ENCODE measurements at regions not wholly inside any gene's neighbourhood (a gene's known extent, or its start where the extent isn't known, plus 50 kb on each side); places are given as distances from the start of the nearest gene placed in this dataset.
A peak's percentile ranks its signal among the peaks of the same experiment; 100 is the strongest.

DNA sequence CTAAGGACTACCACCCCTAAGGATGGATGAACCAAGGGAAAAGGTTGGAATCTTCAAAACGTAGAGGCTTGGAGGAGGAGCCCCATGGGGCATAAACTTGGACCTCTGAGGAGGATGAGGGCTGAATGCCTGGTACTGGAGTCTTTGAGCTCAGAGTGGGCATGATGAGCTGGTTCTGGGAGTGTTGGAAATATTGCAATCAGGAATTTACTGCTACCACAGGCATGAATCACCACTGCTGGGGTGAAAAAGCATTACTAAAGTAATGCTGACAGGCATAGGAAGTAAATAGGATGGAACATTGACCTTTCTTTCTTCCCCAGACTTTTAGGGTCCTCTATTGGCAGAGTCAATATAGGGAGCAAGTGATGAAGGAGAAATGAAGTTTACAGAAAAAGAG is 105.8 kb upstream of the RPS6KA3 start:
- no peak for DNase-seq

DNA sequence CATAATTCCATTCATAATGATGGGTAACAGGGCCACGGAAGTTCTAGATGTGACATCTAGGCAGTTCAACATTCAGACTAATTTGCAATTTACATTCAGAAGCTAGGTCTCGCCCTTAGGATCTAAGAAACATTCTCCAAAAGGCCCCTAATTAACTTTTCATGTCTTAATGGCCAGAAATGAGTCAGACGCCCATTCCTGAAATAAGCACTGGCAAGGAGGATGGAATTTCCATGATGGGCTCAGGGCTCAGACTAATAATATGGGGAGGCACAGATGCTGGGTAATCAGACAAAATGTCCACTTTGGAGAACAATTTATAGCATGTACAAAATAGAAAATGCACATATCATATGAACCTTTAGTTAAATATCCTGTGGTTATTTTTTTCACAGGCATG is 102.8 kb upstream of the RPS6KA3 start:
- DNase-seq, result no peak

- DNase-seq, result no peak
These were observed 97.5 kb upstream of the RPS6KA3 start for GRCh38 chrX:20364238-20364637.

GRCh38 chrX:20363275-20363674 is 96.6 kb upstream of the RPS6KA3 start:
- DNase-seq, result no peak

- peak; percentile 70 for DNase-seq
These were observed 95.9 kb upstream of the RPS6KA3 start for GRCh38 chrX:20362268-20363267.

- peak; percentile 44 for DNase-seq
These were observed 95.2 kb upstream of the RPS6KA3 start for GRCh38 chrX:20361890-20362262.

DNA sequence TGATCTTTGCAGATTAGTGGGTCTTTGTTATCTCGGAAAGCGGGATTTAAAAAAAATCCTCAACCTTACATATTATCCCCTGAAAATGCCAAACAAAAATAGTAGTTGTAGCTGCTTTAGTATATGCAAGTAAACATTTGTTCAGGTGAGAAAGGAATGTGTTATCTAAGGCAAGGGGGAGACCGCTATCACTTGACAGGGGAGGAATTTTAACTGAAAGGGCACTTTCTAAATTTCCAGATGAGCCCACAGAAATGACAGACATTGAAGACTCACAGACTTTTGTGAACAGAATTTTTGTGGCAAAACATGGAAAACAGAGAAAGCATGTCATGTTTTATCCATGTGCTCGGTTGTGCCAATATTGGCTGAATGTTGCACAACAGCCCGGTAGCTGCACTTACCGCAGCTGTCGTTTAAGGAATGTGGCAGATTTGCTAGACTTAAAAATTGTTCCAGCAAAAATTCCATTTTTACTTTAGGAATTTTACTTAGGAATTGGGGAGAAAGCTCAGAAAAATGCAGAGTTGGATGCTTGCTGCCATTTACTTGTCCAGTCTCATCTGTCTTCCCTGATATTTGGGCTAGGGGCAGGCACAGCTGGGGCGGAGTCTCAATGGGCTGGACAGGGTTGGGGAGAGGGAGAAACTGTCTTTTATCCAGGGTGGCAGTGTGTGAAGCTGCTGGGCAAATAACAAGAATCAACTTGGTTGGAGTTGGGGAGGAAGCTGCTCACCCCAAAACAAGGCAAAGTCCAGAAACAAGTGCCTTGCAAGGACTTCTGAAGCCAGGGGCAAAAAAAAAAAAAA is 94.6 kb upstream of the RPS6KA3 start:
- DNase-seq, result peak; percentile 29

DNA sequence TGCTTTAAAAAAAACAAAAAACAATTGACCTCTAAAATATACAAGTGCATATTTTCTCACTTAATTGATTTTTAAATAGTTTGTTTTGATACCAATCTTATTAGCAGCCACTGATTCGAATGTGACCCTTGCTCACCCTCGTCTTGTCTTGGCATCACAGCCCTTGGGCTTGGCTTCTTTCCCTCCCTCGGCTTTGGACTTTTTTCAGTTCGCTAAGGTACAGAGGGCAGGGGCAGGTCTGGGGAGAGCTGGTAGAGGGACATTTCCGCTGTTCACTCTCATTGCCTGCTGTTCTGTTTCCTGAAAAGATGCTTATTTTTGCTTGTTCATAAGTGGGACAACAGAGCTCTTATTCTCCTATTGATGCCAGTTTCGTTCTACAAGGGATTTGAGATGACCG is 88.5 kb upstream of the RPS6KA3 start:
- DNase-seq, result no peak

GRCh38 chrX:20354505-20354904 is 87.8 kb upstream of the RPS6KA3 start:
- DNase-seq, result no peak

DNA sequence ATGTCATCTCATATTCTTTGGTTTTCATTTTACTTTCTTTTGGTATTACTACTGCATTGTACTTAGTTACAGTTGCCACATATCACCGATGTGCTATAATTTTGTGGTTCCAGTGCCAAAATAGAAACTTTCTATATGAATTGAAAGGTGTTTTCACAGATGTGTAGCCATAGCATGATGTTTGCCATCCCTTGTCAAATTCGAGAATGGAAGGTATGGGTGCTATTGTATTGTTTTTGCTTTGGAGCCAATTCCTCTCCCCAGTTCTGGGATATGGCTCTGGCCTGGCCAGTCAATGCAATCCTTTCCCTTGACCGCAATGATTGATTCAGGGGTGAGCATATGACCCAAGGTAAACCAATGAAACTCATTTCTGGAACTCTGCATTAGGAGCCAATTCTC is 86.2 kb upstream of the RPS6KA3 start:
- DNase-seq, result no peak

DNA sequence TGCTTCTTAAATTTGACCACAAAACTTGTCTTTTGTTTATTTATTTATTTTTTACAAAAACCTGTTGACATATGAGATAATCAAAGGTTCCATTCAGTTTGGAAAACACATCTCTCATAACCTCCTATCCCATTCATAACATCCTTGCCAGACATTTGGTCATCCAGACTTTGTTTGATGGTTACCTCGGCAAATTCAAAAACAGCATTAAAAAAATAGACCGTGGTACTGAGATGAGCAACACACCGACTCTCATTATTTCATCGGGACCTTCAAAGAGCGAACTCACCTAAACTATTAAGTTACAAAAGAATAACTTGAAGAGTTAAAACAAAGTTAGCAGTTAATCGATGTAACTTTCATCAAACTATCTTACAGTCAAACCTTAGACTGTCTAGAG is 85.8 kb upstream of the RPS6KA3 start:
- no peak for DNase-seq

GRCh38 chrX:20350596-20350995 is 83.9 kb upstream of the RPS6KA3 start:
- DNase-seq, result no peak

DNA sequence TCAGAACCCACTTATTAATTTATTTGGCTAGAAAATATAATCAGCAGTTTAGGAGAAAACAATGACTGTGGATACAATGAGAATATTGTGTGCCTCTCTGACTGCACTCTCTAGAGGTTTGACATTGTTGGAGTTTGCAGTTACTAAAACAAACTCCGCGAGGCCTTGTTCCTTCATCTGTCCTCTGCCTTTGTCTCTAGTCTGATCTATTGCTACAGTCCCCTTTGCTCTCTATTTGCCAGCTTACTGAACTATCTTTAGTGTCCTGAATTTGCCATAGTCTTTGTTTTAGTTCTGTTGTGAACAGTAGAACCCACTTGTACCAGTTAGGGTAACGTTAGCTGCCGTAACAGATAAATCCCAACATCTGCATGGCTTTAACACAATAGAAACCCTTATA is 81.4 kb upstream of the RPS6KA3 start:
- no peak for DNase-seq

GRCh38 chrX:20347481-20347880 is 80.8 kb upstream of the RPS6KA3 start:
- DNase-seq, result peak; percentile 38

DNA sequence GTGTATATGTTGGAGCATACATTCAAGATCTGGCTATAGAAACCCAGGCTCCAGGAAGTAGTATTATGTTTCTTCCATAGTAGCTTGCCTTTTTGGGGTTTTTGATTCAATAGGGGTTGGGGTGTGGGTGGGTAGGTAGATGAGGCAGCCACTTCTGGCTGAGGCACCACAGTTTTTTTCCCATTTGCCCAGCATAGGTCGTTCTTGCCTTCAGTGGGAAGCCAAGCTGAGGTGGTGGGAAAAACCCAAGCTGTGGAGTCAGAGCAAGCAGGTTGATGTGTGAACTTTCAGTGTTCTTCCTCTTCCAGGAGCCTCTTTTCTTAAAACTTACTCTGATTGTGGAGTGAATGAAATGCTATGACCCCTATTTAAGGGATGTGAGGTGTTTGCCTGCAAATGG is 67.0 kb upstream of the RPS6KA3 start:
- no peak for DNase-seq

- no peak for DNase-seq
These were observed 63.8 kb upstream of the RPS6KA3 start for GRCh38 chrX:20330545-20330944.

DNA sequence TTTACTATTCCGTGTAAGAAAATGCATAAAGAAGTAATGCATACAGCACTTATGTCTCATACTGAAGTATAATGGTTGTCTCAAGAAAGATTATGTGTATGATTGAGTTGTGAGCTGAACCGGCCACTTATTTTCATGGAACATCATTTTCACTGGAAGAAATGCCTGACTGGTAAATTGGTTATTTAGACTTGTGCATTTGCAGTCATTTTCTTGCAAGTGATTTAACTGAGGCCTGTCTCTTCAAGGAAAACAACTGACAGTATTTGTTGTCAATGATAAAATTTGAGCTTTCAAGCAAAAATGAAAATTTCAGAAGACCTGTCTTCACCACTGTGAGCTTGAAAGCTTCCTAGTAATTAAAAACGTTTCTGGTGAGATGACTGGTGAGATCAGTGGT is 62.7 kb upstream of the RPS6KA3 start:
- no peak for DNase-seq

DNA sequence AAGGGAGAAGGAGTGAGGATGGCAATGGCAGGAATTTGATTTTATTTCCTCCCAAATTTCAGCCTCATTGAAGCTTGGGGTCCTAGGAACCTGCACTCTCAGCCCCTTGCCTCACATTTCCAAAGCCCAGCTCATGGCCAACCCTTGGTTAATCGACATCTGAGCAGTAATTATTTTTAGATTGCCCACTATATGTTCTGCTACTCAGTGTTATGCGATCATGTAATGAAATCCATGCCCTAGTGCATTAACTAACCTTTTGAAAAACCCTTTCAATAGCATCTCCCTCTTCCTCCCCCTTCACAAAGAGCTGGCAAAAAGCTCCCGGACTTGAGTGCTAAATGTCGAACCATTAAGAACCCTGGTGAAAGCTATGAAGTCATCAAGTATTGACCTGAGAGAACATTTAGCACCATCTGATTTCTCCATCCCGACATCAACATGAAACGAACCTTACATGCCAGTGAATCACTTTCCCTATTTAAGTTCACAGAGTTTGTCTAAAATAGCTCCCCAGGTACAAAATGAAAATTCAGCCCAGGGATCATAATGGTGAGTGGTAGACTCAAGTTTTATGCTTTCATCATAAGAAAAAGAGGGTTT is 59.2 kb upstream of the RPS6KA3 start:
- DNase-seq, result no peak

DNA sequence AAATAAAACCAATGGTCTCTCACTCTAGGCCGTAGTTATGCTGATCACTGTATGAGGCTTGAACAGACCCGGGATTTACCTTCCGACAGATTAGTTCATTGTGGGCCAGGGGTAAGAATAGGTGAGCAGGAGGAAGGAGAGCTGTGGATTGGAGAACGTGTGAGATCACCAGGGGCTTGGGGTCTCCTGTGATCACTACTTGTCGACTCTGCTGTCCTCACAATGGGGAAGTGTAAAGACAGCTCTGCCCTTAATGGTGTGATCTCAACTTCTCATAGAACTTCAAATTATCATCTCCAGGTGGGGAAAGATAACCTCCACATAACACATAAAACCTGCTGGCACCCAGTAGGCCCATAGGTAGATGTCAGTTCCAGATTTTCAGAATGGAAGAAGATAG is 56.2 kb upstream of the RPS6KA3 start:
- no peak for DNase-seq

DNA sequence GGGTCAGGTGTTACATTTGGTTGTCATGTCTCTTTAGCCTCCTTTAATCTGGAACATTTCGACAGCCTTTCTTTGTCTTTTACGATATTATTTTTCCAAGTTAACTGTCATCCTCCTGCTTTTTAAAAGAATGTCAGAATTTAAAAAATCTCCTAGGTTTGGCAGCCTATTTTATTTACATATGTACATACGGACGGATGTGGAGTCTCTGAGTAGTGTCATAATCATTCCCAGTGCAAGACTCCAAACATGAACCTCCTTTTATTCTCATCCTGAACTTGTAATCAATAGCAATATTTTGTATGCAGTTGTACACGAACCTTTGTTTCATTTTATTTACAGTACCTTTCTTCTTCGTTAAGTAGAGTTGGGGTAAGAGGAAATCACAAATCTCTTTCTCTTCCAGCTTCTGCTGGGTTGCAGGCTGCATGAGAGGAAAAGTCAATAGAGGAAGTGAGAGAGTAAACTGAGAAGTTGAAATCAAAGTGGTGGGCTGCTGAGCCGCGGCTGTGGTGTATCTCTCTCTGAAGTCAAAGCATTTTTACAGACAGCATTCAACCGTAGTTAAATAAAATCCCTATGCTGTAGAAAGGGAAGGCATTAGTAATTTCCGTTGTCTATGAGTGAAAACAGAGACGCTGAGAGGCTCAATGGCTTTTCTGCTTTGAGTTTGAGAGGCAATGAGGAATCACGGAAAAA is 53.9 kb upstream of the RPS6KA3 start:
- DNase-seq, result peak; percentile 5

- no peak for DNase-seq
These were observed 52.3 kb upstream of the RPS6KA3 start for GRCh38 chrX:20319054-20319453.

DNA sequence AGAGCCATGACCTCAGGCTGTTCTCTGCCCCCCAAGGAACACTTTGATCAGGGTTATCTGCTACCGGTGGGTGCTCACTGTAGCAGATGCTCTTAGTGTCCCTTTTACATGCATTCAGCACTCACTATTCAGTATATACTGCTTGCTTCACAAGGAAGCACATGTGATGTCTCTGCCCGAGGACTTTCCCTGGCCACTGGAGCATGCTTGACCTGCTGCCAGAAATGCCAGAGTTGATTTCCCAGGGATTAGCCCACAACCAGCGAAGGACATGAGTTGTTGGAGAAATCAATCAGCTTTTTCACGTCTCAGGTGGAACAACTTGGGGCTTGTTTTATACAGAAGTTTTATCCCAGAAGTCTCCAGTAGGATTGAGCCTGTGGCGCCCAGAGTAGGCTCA is 51.2 kb upstream of the RPS6KA3 start:
- no peak for DNase-seq

Data from tongue (tissue), 1 donor.